VCaP (cell line): ENCODE measurements at regions not wholly inside any gene's neighbourhood (a gene's known extent, or its start where the extent isn't known, plus 50 kb on each side); places are given as distances from the start of the nearest gene placed in this dataset.

Experiments used
- H3K27ac ChIP-seq: fragments of 450-650 bp; 2 replicates; pipeline ENCODE4 v1.5.1; 2017
- CTCF ChIP-seq: fragments of 450-650 bp; conservative IDR thresholded peaks from 2 replicates; pipeline ENCODE4 v1.5.1; 2017; ENCODE audit warnings: mild to moderate bottlenecking, moderate library complexity

DNA sequence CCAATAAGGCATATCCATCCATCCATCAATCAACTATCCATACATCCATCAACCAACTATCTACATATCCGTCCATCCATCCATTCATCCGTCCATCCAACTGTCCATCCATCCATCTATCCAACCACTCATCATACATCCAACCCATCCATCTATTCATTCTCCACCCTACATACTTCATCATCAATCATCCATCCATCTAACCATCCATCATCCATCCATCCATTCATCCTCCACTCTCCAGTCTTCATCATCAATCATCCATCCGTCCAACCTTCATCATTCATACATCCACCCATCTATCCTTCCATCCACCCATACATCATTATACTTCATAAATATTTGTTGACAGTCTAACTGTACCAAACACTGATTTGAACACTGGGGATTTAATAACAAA lies 231.3 kb upstream of the DAB1 start:
- TF ChIP-seq CTCF: no peak
- no peak overlapping the region for H3K27ac ChIP-seq

GRCh38 chr1:57644667-57645066 lies 220.8 kb upstream of the DAB1 start:
- TF ChIP-seq CTCF: no peak
- H3K27ac ChIP-seq: no peak overlapping the region

GRCh38 chr1:57638239-57638638 lies 214.4 kb upstream of the DAB1 start:
- no peak overlapping the region for H3K27ac ChIP-seq
- no peak for TF ChIP-seq CTCF

GRCh38 chr1:57637155-57637554 lies 213.3 kb upstream of the DAB1 start:
- TF ChIP-seq CTCF: no peak
- H3K27ac ChIP-seq: no peak overlapping the region

- no peak for TF ChIP-seq CTCF
- no peak overlapping the region for H3K27ac ChIP-seq
These were observed 210.0 kb upstream of the DAB1 start for GRCh38 chr1:57633881-57634280.

DNA sequence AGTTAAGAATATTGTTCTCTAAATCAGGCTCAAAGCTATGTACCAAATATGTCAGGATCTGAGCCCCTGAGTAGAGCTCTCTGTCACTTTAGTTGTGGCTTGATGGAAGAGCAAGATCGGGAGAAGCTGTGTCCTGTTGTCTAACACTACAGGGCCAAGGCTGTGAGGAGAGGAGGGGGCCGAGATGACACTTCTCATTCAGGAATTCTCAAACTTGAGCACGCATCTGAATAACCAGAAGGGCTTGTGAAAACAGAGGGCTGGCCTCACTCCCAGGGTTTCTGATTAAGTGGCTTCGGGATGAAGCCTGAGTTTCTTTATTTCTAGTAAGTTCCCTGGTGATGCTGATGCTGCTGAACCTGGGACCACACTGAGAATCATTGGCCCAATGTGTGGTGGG lies 209.2 kb upstream of the DAB1 start:
- H3K27ac ChIP-seq: no peak overlapping the region
- TF ChIP-seq CTCF: no peak

DNA sequence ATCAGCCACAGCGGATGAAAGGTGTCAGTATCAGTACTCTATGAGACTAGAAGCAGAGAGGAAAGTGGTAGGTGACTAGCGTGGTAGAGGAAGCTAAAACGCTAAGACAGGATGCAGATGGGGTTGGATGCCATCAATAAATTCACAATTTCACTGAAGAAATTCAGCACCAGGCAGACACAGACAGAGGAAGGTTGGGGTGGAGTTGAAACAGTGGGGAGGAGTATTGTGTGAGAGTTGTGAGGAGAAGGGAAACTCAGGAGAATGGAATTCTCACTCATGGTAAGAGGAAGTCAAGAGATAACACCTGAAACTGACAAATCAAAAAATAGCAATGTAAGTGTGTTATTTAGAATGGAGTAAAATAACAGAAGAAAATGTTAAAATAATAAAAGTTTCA lies 208.5 kb upstream of the DAB1 start:
- TF ChIP-seq CTCF: no peak
- no peak overlapping the region for H3K27ac ChIP-seq

DNA sequence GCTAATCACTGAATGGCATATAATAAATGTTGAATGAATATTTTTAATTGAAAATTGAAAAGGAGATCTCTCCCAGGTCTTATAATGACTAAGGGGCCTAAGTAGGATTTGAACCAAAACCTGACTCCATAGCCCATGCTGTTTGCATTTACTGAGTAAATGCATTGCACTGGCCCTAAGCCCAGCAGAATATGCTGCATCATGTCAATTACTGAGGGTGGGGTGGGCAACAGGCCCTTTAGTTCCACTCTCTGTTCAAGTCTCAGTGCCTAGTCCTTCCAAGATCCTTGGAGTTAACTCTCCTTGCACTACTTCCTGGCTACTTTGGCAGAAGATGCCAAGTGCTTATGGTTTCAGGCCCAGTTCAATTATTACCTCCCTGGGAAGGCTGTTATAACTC lies 203.8 kb upstream of the DAB1 start:
- no peak for TF ChIP-seq CTCF
- H3K27ac ChIP-seq: no peak overlapping the region
